OCI-LY7 (cell line): ENCODE measurements at regions not wholly inside any gene's neighbourhood (a gene's known extent, or its start where the extent isn't known, plus 50 kb on each side); places are given as distances from the start of the nearest gene placed in this dataset.

Experiments
- BruUV-seq: library from RNA; stranded (reverse); fragments of 400-500 nt; replicated peaks from 2 replicates; lab custom pipeline; 2021; lab: Mats Ljungman, UMichigan
- CTCF ChIA-PET: fragments of 300-600 bp; sonication (Branson Sonifier 250); formaldehyde crosslinking; loops from one replicate; lab custom pipeline; 2022; ENCODE audit warnings: antibody characterized with exemption; ENCODE audit not compliant: unreplicated experiment; lab: Charles Lee
- POLR2A ChIA-PET: fragments of 300-600 bp; sonication (Branson Sonifier 250); formaldehyde crosslinking; loops from one replicate; lab custom pipeline; 2022; ENCODE audit warnings: antibody characterized with exemption; lab: Charles Lee
- DNase-seq: peaks from one replicate; pipeline ENCODE4 v3.0.0-alpha.2; 2015; ENCODE audit warnings: low spot score
- H2AFZ ChIP-seq: fragments of 200-600 bp; sonication (generic), shearing (Covaris generic); 2 replicates; pipeline ENCODE4 v1.6.1; 2014; ENCODE audit warnings: mild to moderate bottlenecking, antibody characterized with exemption, low read length, moderate library complexity
- H3K27ac ChIP-seq: fragments of 200-600 bp; sonication (generic); 2 replicates; pipeline ENCODE4 v1.5.1; 2014; ENCODE audit warnings: mixed run types, low read depth, mild to moderate bottlenecking, moderate library complexity, low read length, inconsistent platforms; ENCODE audit not compliant: poor library complexity, severe bottlenecking
- H3K36me3 ChIP-seq: fragments of 200-600 bp; sonication (generic); 2 replicates; pipeline ENCODE4 v1.6.1; 2014; ENCODE audit warnings: mild to moderate bottlenecking, antibody characterized with exemption, low read length, moderate library complexity, mixed read lengths; ENCODE audit not compliant: insufficient read depth
- H3K4me1 ChIP-seq: fragments of 200-600 bp; sonication (generic); 2 replicates; pipeline ENCODE4 v1.5.1; 2014; ENCODE audit warnings: mild to moderate bottlenecking, low read length; ENCODE audit not compliant: insufficient read depth, poor library complexity, severe bottlenecking
- H3K4me2 ChIP-seq: fragments of 200-600 bp; sonication (generic); 2 replicates; pipeline ENCODE4 v1.6.1; 2014; ENCODE audit warnings: mild to moderate bottlenecking, low read length
- H3K4me3 ChIP-seq: fragments of 200-600 bp; sonication (generic); 2 replicates; pipeline ENCODE4 v1.5.1; 2014; ENCODE audit warnings: mild to moderate bottlenecking, low read depth, low read length; ENCODE audit not compliant: poor library complexity, severe bottlenecking
- H3K79me2 ChIP-seq: fragments of 200-600 bp; sonication (generic); 2 replicates; pipeline ENCODE4 v1.6.1; 2016; ENCODE audit warnings: low read depth, mild to moderate bottlenecking, low read length, moderate library complexity, mixed read lengths; ENCODE audit not compliant: insufficient read depth
- H3K9me2 ChIP-seq: fragments of 200-600 bp; sonication (generic); 2 replicates; pipeline ENCODE4 v1.6.1; 2016; ENCODE audit warnings: mild to moderate bottlenecking, low read length, mixed read lengths; ENCODE audit not compliant: insufficient read depth
- H3K9me3 ChIP-seq: fragments of 200-600 bp; sonication (generic); 2 replicates; pipeline ENCODE4 v1.6.1; 2014; ENCODE audit warnings: mild to moderate bottlenecking, mixed run types, low read length, mixed read lengths
- H4K20me1 ChIP-seq: fragments of 200-600 bp; sonication (generic); 2 replicates; pipeline ENCODE4 v1.6.1; 2014; ENCODE audit warnings: mild to moderate bottlenecking, antibody characterized with exemption, low read length, moderate library complexity, mixed read lengths; ENCODE audit not compliant: insufficient read depth
- CTCF ChIP-seq: fragments of 200-600 bp; sonication (generic); conservative IDR thresholded peaks from 2 replicates; pipeline ENCODE4 v1.5.1; 2014; ENCODE audit warnings: mild to moderate bottlenecking, antibody characterized with exemption, low read length, moderate library complexity, mixed read lengths
- EZH2phosphoT487 ChIP-seq: fragments of 200-600 bp; sonication (generic); IDR thresholded peaks from 2 replicates; pipeline ENCODE4 v1.6.1; 2018; ENCODE audit warnings: low read depth, borderline replicate concordance, mild to moderate bottlenecking, mixed run types, antibody characterized with exemption, low read length, moderate library complexity, mixed read lengths
- intact Hi-C: fragments of 100-400 bp; cut with micrococcal nuclease; formaldehyde crosslinking; loops from one replicate; pipeline ENCODE4 v1.10.0; 2022; ENCODE audit not compliant: unreplicated experiment

- Histone ChIP-seq H3K27ac (no peak overlapping the region), H3K9me2 (no peaks in the 10 kb centered on the region), H3K4me1 (no peaks in the 10 kb centered on the region), H3K4me2 (no peak overlapping the region), H3K79me2 (no peaks in the 10 kb centered on the region), H4K20me1 (no peaks in the 10 kb centered on the region), H2AFZ (no peak overlapping the region), H3K36me3 (no peaks in the 10 kb centered on the region), H3K4me3 (no peak overlapping the region), H3K9me3 (0 out of 2 replicates have a peak, but pooled peaks cover 9% of the 10 kb centered on the region)
- DNase-seq = no peak
- CTCF ChIA-PET = no interaction called here
- BruUV-seq = no TSS peak
- TF ChIP-seq EZH2phosphoT487 (no peak), CTCF (no peak)
- intact Hi-C loops = no loop called here
- POLR2A ChIA-PET = interaction anchor here (0.5 kb wide), 1 partner anchor 1787 kb away, joined by 3 read pairs; no protein-coding TSS in a partner anchor
Observed at GRCh38 chr4:186451982-186452381, 103.4 kb downstream of the MTNR1A start.

GRCh38 chr4:186449954-186450353, 105.4 kb downstream of the MTNR1A start:
- Histone ChIP-seq H3K9me3 (0 out of 2 replicates have a peak, but pooled peaks cover 9% of the 10 kb centered on the region), H2AFZ (no peak overlapping the region), H3K36me3 (no peaks in the 10 kb centered on the region), H4K20me1 (no peaks in the 10 kb centered on the region), H3K4me3 (no peak overlapping the region), H3K9me2 (no peaks in the 10 kb centered on the region), H3K4me2 (no peak overlapping the region), H3K27ac (no peak overlapping the region), H3K4me1 (no peaks in the 10 kb centered on the region), H3K79me2 (no peaks in the 10 kb centered on the region)
- no peak for DNase-seq
- intact Hi-C loops = no loop called here
- ChIA-PET POLR2A (no interaction called here), CTCF (no interaction called here)
- no peak for TF ChIP-seq EZH2phosphoT487
- no peak for TF ChIP-seq CTCF
- BruUV-seq = no TSS peak

- TF ChIP-seq CTCF (no peak), EZH2phosphoT487 (no peak)
- ChIA-PET CTCF (no interaction called here), POLR2A (no interaction called here)
- Histone ChIP-seq H4K20me1 (no peaks in the 10 kb centered on the region), H3K27ac (no peak overlapping the region), H3K4me2 (no peak overlapping the region), H3K9me2 (no peaks in the 10 kb centered on the region), H3K9me3 (no peaks in the 10 kb centered on the region), H3K36me3 (no peaks in the 10 kb centered on the region), H3K4me1 (no peaks in the 10 kb centered on the region), H2AFZ (no peak overlapping the region), H3K4me3 (no peak overlapping the region), H3K79me2 (no peaks in the 10 kb centered on the region)
- intact Hi-C loops = no loop called here
- no peak for DNase-seq
- BruUV-seq = no TSS peak
Observed at GRCh38 chr4:186445040-186445439, 110.3 kb downstream of the MTNR1A start.
